B cell (primary cell): ENCODE measurements at regions not wholly inside any gene's neighbourhood (a gene's known extent, or its start where the extent isn't known, plus 50 kb on each side); places are given as distances from the start of the nearest gene placed in this dataset.

Experiments
- ATAC-seq: fragments of 200-7000 bp; cut with Tn5 transposase; one replicate; pipeline ENCODE4 v1.10.0; 2021; ENCODE audit warnings: low read depth, mild to moderate bottlenecking, moderate number of reproducible peaks, moderate library complexity
- CTCF ChIA-PET: fragments of 350-600 bp; sonication (Branson Sonifier 250); formaldehyde crosslinking; loops from one replicate; lab custom pipeline; 2021; ENCODE audit warnings: antibody characterized with exemption, inconsistent platforms; lab: Charles Lee
- POLR2A ChIA-PET: fragments of 350-600 bp; sonication (Branson Sonifier 250); formaldehyde crosslinking; loops from one replicate; lab custom pipeline; 2021; ENCODE audit warnings: antibody characterized with exemption; lab: Charles Lee
- DNase-seq: peaks from one replicate; pipeline ENCODE4 v3.0.0; 2013
- H2AFZ ChIP-seq: 2 replicates; pipeline ENCODE4 v1.6.1; 2012; ENCODE audit warnings: mild to moderate bottlenecking, low read depth, low read length; ENCODE audit not compliant: insufficient read depth, poor library complexity, severe bottlenecking
- H3K27ac ChIP-seq, 2 donors: 1 replicate in 1 of 2; 2 replicates in 1 of 2; pipeline ENCODE4 v1.5.1; 2012 to 2013; ENCODE audit warnings: low read length in 2 of 2, mild to moderate bottlenecking in 2 of 2, moderate library complexity in 1 of 2
- H3K27me3 ChIP-seq, 4 experiments: fragments of 200-600 bp in 1 of 4; sonication (generic) in 1 of 4; replicated peaks in 1 of 4; 1 replicate in 2 of 4; 2 replicates in 2 of 4; pipeline versions ENCODE4 v1.6.1 to v1.7.0; 2013 to 2016; ENCODE audit warnings: low read length in 3 of 4, mild to moderate bottlenecking in 2 of 4, mixed read lengths in 1 of 4, moderate library complexity in 1 of 4; ENCODE audit not compliant: insufficient read depth in 4 of 4, control insufficient read depth in 3 of 4; ENCODE audit errors: control extremely low read depth in 1 of 4
- H3K36me3 ChIP-seq, 2 experiments: replicated peaks in 1 of 2; 1 replicate in 1 of 2; 2 replicates in 1 of 2; pipeline versions ENCODE4 v1.6.1 to v1.7.1; 2013; ENCODE audit warnings: low read length in 1 of 2; ENCODE audit not compliant: insufficient read depth in 2 of 2, control insufficient read depth in 1 of 2; ENCODE audit errors: control extremely low read depth in 1 of 2, extremely low read depth in 1 of 2
- H3K4me1 ChIP-seq, 2 donors: fragments of 200-600 bp in 1 of 2; sonication (generic) in 1 of 2; 1 replicate in 1 of 2; 2 replicates in 1 of 2; pipeline versions ENCODE4 v1.5.1 to v1.6.1; 2013 to 2017; ENCODE audit warnings: low read length in 2 of 2; ENCODE audit not compliant: control insufficient read depth in 2 of 2, insufficient read depth in 2 of 2
- H3K4me2 ChIP-seq: replicated peaks from 2 replicates; pipeline ENCODE3; 2012; ENCODE audit warnings: mild to moderate bottlenecking, low read depth, low read length; ENCODE audit not compliant: poor library complexity, severe bottlenecking
- H3K4me3 ChIP-seq, 5 experiments: fragments of 200-600 bp in 1 of 5; sonication (generic) in 1 of 5; 1 replicate in 3 of 5; 2 replicates in 2 of 5; pipeline versions ENCODE4 v1.5.1 to v1.7.0; 2011 to 2016; ENCODE audit warnings: low read length in 4 of 5, mild to moderate bottlenecking in 4 of 5, low read depth in 2 of 5, control low read depth in 1 of 5, moderate library complexity in 1 of 5; ENCODE audit not compliant: insufficient read depth in 1 of 5; ENCODE audit errors: control extremely low read depth in 1 of 5, extremely low read depth in 1 of 5
- H3K79me2 ChIP-seq: fragments of 200-600 bp; sonication (generic); one replicate; pipeline ENCODE4 v1.6.0; 2016; ENCODE audit warnings: low read length; ENCODE audit not compliant: control insufficient read depth, insufficient read depth
- H3K9ac ChIP-seq: fragments of 200-600 bp; sonication (generic); 2 replicates; pipeline ENCODE4 v1.6.1; 2017; ENCODE audit warnings: mild to moderate bottlenecking, low read length, moderate library complexity
- H3K9me3 ChIP-seq, 3 donors: one replicate each; pipeline versions ENCODE4 v1.6.1 to v1.7.1; 2013; ENCODE audit warnings: low read length in 2 of 3; ENCODE audit not compliant: control insufficient read depth in 2 of 3, insufficient read depth in 1 of 3; ENCODE audit errors: control extremely low read depth in 1 of 3
- H4K20me1 ChIP-seq: 2 replicates; pipeline ENCODE4 v1.6.0; 2012; ENCODE audit warnings: mild to moderate bottlenecking, low read length; ENCODE audit not compliant: insufficient read depth, control insufficient read depth, poor library complexity, severe bottlenecking
- H3K27ac Mint-ChIP-seq: one replicate; pipeline ENCODE4 v1.8.0; 2021; ENCODE audit warnings: mixed read lengths
- H3K27me3 Mint-ChIP-seq: one replicate; pipeline ENCODE4 v1.8.0; 2021; ENCODE audit warnings: mixed read lengths
- H3K4me1 Mint-ChIP-seq: one replicate; pipeline ENCODE4 v1.8.0; 2021; ENCODE audit warnings: mixed read lengths
- H3K4me3 Mint-ChIP-seq: one replicate; pipeline ENCODE4 v1.8.0; 2021; ENCODE audit warnings: mixed read lengths
- H3K9me3 Mint-ChIP-seq: one replicate; pipeline ENCODE4 v1.8.0; 2022; ENCODE audit warnings: mixed read lengths; ENCODE audit not compliant: insufficient read depth
- CTCF ChIP-seq: fragments of 200-600 bp; IDR thresholded peaks from one replicate; pipeline ENCODE4 v1.8.0; 2022; ENCODE audit warnings: antibody characterized with exemption, mild to moderate bottlenecking
- EZH2 ChIP-seq: IDR thresholded peaks from 2 replicates; pipeline ENCODE4 v1.6.1; 2012; ENCODE audit warnings: borderline replicate concordance, low read depth, mild to moderate bottlenecking, moderate library complexity, low read length; ENCODE audit not compliant: insufficient read depth, poor library complexity, severe bottlenecking
- whole genome bisulfite sequencing: methylation state at CpG from one replicate; pipeline ENCODE4 v1.1.5; 2013; ENCODE audit warnings: missing lambda C conversion rate; ENCODE audit not compliant: insufficient coverage; 5-methylcytosine and 5-hydroxymethylcytosine counted together
- intact Hi-C: fragments of 100-400 bp; cut with micrococcal nuclease; formaldehyde crosslinking; loops from one replicate; pipeline ENCODE4 v1.10.0; 2022

GRCh38 chr4:122244764-122245163 lies 92.6 kb downstream of the BLTP1 start:
- Histone ChIP-seq H4K20me1 (no peaks in the 10 kb centered on the region), H3K4me3 (no peak overlapping the region), H3K4me1 (no peaks in the 10 kb centered on the region), H3K36me3 (peaks cover 3 to 34% of the 10 kb centered on the region in 2 experiments), H3K79me2 (no peaks in the 10 kb centered on the region), H3K9ac (no peak overlapping the region), H3K27me3 (no peaks in the 10 kb centered on the region), H3K27ac (no peak overlapping the region), H2AFZ (no peak overlapping the region), H3K9me3 (no peaks in the 10 kb centered on the region), H3K4me2 (no peak overlapping the region)
- Mint-ChIP-seq H3K27me3 (no peaks in the 10 kb centered on the region), H3K4me3 (no peak overlapping the region), H3K4me1 (no peaks in the 10 kb centered on the region), H3K9me3 (no peaks in the 10 kb centered on the region), H3K27ac (no peak overlapping the region)
- DNase-seq (no peak), ATAC-seq (no peak)
- ChIA-PET CTCF (no interaction called here), POLR2A (no interaction called here)
- intact Hi-C loops: no loop called here
- TF ChIP-seq EZH2 (no peak), CTCF (no peak)
- WGBS: no CpG with 5 or more reads among the region's 3 CpGs

GRCh38 chr4:122246551-122246950 lies 94.4 kb downstream of the BLTP1 start:
- ChIA-PET CTCF (no interaction called here), POLR2A (no interaction called here)
- peaks cover 2 to 35% of the 10 kb centered on the region in 2 experiments for H3K36me3 ChIP-seq

More at GRCh38 chr4:122246551-122246950, 94.4 kb downstream of the BLTP1 start:
- Mint-ChIP-seq H3K9me3 (no peaks in the 10 kb centered on the region), H3K4me3 (no peak overlapping the region), H3K4me1 (no peaks in the 10 kb centered on the region), H3K27me3 (no peaks in the 10 kb centered on the region), H3K27ac (no peak overlapping the region)
- H3K27me3 ChIP-seq: no peaks in the 10 kb centered on the region
- H3K9ac ChIP-seq: no peak overlapping the region
- WGBS: 100% methylated on average over 1 of the region's 2 CpGs
- H3K4me1 ChIP-seq: no peaks in the 10 kb centered on the region
- H3K4me3 ChIP-seq: no peak overlapping the region
- no peak overlapping the region for H3K4me2 ChIP-seq
- H2AFZ ChIP-seq: no peak overlapping the region
- H3K9me3 ChIP-seq: no peaks in the 10 kb centered on the region
- ATAC-seq (no peak), DNase-seq (no peak)
- no peaks in the 10 kb centered on the region for H3K79me2 ChIP-seq
- intact Hi-C loops: no loop called here
- no peak overlapping the region for H3K27ac ChIP-seq
- TF ChIP-seq CTCF (no peak), EZH2 (no peak)
- H4K20me1 ChIP-seq: no peaks in the 10 kb centered on the region
